ENCODE measurements at regions not wholly inside any gene's neighbourhood (a gene's known extent, or its start where the extent isn't known, plus 50 kb on each side); places are given as distances from the start of the nearest gene placed in this dataset.

DNA sequence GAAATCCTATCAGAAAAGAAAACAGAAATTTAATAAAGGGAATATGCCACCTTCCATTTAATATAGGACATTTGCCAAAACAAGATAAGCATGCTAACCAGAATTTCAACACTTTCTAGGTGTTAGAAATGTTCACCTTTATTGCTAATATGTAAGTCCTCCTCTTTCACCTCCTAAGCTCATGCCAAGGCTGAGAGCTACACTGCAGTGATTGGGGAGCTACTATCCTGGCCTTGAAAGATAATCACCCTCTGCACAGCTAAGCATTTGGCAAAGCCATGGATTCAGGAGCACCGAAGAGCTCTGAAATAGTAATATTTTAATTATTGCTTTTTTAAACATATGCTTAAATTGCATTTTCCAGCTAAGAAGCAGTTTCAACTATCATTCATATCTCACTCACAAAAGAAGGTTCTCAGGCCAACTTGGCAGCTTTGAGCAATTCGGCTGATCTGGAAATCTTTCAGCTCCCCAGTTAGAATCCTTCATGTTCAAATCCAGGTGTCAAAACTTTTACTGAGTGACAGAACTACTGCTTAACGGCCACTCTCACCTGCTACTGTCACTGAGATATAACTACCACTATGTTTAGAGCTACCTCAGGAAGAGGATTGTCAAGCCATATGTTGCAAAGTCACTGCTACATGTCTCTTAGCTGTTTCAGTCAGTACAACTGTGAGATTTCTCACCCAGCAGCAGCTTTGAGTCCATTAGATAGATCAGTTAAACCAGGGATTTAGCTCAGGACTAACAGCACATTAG is 302.0 kb downstream of the NFIB start:
- H3K27ac ChIP-seq = no peak overlapping the region
- no peak for TF ChIP-seq POLR2A (IDR thresholded peaks at IDR 0.05)
- TF ChIP-seq CTCF (IDR thresholded peaks at IDR 0.05) = no peak
- no peaks in the 10 kb centered on the region for H3K9me3 ChIP-seq
- H3K4me1 ChIP-seq = no peaks in the 10 kb centered on the region
- H3K4me3 ChIP-seq = no peak overlapping the region
- no peak for DNase-seq
- H3K27me3 ChIP-seq = no peaks in the 10 kb centered on the region
- H3K36me3 ChIP-seq = no peaks in the 10 kb centered on the region

DNA sequence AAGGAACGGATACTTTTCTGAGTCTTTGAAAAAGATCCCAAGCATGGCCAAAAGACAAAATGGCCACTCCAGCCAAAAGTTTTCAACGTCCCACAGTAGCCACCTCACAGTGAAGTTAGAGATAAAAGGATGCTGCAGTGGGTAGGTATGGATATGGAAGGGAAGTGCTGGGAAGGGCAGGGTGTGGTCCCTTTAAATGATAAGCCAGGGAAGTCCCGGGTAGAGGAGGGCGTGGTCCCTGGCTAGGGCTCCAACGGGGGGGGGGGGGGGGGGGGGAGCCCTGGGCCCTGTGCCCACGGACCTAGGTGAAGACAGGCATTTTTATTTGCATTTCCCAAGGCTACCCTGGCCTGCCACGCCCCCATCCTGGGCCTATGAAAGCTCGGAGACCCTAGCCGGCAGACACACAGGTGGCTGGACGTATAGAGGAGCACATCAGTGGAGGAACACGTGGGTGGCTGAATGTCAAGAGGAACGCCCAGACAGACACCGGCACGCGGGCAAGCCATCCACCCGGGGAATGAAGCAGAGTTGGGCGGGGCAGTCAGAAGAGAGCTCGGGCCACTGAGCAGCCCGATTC is 306.7 kb downstream of the NFIB start:
- no peak overlapping the region for H3K27ac ChIP-seq
- H3K4me1 ChIP-seq = no peaks in the 10 kb centered on the region
- no peak overlapping the region for H3K4me3 ChIP-seq
- H3K36me3 ChIP-seq = no peaks in the 10 kb centered on the region
- H3K27me3 ChIP-seq = no peaks in the 10 kb centered on the region
- no peak for DNase-seq
- no peaks in the 10 kb centered on the region for H3K9me3 ChIP-seq
- no peak for TF ChIP-seq CTCF (IDR thresholded peaks at IDR 0.05)
- TF ChIP-seq POLR2A (IDR thresholded peaks at IDR 0.05) = no peak

DNA sequence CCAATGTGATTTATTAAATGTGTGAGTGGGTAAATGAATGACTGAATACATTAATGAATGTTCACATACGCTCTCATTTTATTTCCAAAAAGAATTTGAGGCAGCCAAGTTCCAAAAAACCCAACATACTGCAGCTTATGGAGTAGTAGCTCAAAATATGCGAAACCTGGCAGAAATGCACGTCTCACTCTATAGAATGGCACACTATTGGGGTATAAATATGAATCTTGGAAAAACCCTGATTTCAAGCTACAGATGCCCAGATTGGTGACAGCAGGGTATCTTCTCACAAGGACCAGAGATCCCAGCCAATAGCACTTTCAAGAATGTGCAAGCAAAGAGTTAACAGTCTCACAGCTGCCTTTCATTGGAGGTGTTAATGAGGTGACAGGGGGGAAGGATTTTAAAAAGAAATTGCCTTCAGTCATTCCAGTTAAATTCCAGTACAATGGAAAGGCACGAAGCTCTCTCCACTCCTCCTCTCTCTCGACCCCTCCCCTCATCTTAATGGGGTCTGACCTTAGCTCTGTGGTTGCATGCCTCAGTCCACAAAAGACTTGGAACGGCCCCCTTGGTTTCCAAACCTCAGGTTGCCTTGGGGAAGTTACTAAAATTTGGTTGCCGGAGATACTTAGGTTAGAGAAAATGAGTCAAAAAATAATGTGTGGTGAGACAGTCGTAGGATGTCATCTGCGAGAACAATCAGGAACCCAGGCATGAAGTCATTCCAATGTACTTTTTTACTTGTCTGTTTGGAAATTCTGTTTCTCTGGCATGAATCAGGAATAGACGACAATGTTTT is 307.4 kb downstream of the NFIB start:
- no peak overlapping the region for H3K27ac ChIP-seq
- DNase-seq = no peak
- no peaks in the 10 kb centered on the region for H3K4me1 ChIP-seq
- no peak overlapping the region for H3K4me3 ChIP-seq
- no peaks in the 10 kb centered on the region for H3K36me3 ChIP-seq
- TF ChIP-seq CTCF (IDR thresholded peaks at IDR 0.05) (no peak), POLR2A (IDR thresholded peaks at IDR 0.05) (no peak)
- no peaks in the 10 kb centered on the region for H3K9me3 ChIP-seq
- no peaks in the 10 kb centered on the region for H3K27me3 ChIP-seq

- no peak overlapping the region for H3K27ac ChIP-seq
- H3K27me3 ChIP-seq = no peaks in the 10 kb centered on the region
Observed at GRCh38 chr9:14004110-14004509, 309.8 kb downstream of the NFIB start.

DNA sequence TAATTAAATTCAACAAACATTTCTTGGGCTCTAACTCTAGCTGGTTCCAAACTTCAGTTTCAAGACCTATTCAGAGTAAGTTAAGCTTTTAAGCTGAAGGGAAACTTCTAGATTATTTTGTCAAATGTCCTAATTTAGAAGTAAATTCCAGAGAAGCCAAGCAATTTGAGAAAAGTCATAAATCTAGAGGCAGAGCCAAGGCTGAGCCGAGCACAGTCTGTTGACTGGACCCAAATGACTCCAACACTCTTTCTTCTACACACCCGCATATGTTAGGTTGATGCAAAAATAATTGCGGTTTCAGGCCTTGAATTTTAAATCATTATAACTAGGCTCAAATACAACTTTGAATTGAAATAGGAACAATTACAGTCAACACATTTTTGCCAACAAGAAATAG is 319.7 kb downstream of the NFIB start:
- no peak overlapping the region for H3K27ac ChIP-seq
- H3K4me1 ChIP-seq = no peaks in the 10 kb centered on the region
- no peak for DNase-seq
- no peaks in the 10 kb centered on the region for H3K9me3 ChIP-seq
- H3K36me3 ChIP-seq = no peaks in the 10 kb centered on the region
- H3K27me3 ChIP-seq = no peaks in the 10 kb centered on the region
- no peak overlapping the region for H3K4me3 ChIP-seq
- TF ChIP-seq CTCF (IDR thresholded peaks at IDR 0.05) = no peak
- no peak for TF ChIP-seq POLR2A (IDR thresholded peaks at IDR 0.05)

More at GRCh38 chr9:14004110-14004509, 309.8 kb downstream of the NFIB start:
- no peaks in the 10 kb centered on the region for H3K9me3 ChIP-seq
- DNase-seq = no peak
- H3K36me3 ChIP-seq = no peaks in the 10 kb centered on the region
- H3K4me1 ChIP-seq = no peaks in the 10 kb centered on the region
- no peak overlapping the region for H3K4me3 ChIP-seq
- TF ChIP-seq CTCF (IDR thresholded peaks at IDR 0.05) (no peak), POLR2A (IDR thresholded peaks at IDR 0.05) (no peak)

Data from Peyer's patch (tissue), 4 donors.